ENCODE measurements at regions not wholly inside any gene's neighbourhood (a gene's known extent, or its start where the extent isn't known, plus 50 kb on each side); places are given as distances from the start of the nearest gene placed in this dataset.

- Histone ChIP-seq H3K9me3 (ENCODE audit: insufficient read depth, low read length, severe bottlenecking) (no peaks in the 10 kb centered on the region), H3K4me3 (ENCODE audit: low read depth in 1 of 2, low read length in 2 of 2) (no peak overlapping the region), H3K36me3 (ENCODE audit: insufficient read depth, low read length) (no peaks in the 10 kb centered on the region), H3K27me3 (ENCODE audit: insufficient read depth, low read length, poor library complexity) (no peaks in the 10 kb centered on the region), H4K20me1 (ENCODE audit: insufficient read depth, low read length) (no peaks in the 10 kb centered on the region), H3K4me2 (ENCODE audit: insufficient read depth, low read length) (no peak overlapping the region), H3K79me2 (ENCODE audit: insufficient read depth, low read length) (no peaks in the 10 kb centered on the region), H3K9ac (ENCODE audit: low read depth, low read length) (no peak overlapping the region), H3K4me1 (ENCODE audit: insufficient read depth, low read length) (no peaks in the 10 kb centered on the region), H3K27ac (ENCODE audit: low read length) (no peak overlapping the region), H2AFZ (ENCODE audit: low read depth, low read length) (no peak overlapping the region)
- no peak for DNase-seq
- no peak for ATAC-seq (ENCODE audit: insufficient read depth, low read depth)
- TF ChIP-seq, protein P1, sequence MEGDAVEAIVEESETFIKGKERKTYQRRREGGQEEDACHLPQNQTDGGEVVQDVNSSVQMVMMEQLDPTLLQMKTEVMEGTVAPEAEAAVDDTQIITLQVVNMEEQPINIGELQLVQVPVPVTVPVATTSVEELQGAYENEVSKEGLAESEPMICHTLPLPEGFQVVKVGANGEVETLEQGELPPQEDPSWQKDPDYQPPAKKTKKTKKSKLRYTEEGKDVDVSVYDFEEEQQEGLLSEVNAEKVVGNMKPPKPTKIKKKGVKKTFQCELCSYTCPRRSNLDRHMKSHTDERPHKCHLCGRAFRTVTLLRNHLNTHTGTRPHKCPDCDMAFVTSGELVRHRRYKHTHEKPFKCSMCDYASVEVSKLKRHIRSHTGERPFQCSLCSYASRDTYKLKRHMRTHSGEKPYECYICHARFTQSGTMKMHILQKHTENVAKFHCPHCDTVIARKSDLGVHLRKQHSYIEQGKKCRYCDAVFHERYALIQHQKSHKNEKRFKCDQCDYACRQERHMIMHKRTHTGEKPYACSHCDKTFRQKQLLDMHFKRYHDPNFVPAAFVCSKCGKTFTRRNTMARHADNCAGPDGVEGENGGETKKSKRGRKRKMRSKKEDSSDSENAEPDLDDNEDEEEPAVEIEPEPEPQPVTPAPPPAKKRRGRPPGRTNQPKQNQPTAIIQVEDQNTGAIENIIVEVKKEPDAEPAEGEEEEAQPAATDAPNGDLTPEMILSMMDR (IDR thresholded peaks at IDR 0.05; ENCODE audit: borderline replicate concordance, extremely low read depth, low read length, poor library complexity, severe bottlenecking), result no peak
- no peak for TF ChIP-seq EZH2 (IDR thresholded peaks at IDR 0.05; ENCODE audit: borderline replicate concordance, low read depth, low read length, severe bottlenecking)
Measured at GRCh38 chr1:233780049-233780448, 124.4 kb upstream of the SLC35F3 start.

DNA sequence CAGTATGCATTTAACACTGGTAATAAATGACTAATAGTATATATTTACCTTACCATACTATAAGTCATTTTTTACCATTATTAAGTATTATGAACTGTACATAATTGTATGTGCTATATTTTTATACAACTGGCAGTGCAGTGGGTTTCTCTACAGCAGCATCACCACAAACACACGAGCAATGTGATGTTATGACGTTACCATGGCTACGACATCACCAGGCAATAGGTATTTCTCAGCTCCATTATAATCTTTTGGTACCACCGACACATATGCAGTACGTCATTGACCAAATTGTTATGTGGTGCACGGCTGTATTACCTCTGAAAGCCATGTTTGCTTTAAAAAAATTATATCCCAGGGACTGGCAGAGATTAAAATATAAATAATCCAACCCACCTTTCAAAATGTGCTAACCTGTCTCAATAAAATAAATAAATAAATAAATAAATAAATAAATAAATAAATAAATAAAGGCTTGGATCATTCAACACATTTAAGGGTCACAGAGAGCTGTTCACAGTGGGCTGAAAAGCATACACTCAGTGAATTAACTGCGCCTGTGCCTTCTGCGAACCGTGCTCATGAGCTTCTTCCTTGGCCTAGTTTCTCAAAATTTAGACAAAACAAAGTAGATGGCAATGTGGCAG is 121.4 kb upstream of the SLC35F3 start:
- Histone ChIP-seq H3K9ac (ENCODE audit: low read depth, low read length) (no peak overlapping the region), H4K20me1 (ENCODE audit: insufficient read depth, low read length) (no peaks in the 10 kb centered on the region), H3K36me3 (ENCODE audit: insufficient read depth, low read length) (no peaks in the 10 kb centered on the region), H2AFZ (ENCODE audit: low read depth, low read length) (no peak overlapping the region), H3K4me1 (ENCODE audit: insufficient read depth, low read length) (no peaks in the 10 kb centered on the region), H3K4me2 (ENCODE audit: insufficient read depth, low read length) (no peak overlapping the region), H3K79me2 (ENCODE audit: insufficient read depth, low read length) (no peaks in the 10 kb centered on the region), H3K27ac (ENCODE audit: low read length) (no peak overlapping the region), H3K4me3 (ENCODE audit: low read depth in 1 of 2, low read length in 2 of 2) (no peak overlapping the region), H3K9me3 (ENCODE audit: insufficient read depth, low read length, severe bottlenecking) (no peaks in the 10 kb centered on the region), H3K27me3 (ENCODE audit: insufficient read depth, low read length, poor library complexity) (no peaks in the 10 kb centered on the region)
- ATAC-seq (ENCODE audit: insufficient read depth, low read depth) (no peak), DNase-seq (no peak)
- TF ChIP-seq, protein P1 (IDR thresholded peaks at IDR 0.05; ENCODE audit: borderline replicate concordance, extremely low read depth, low read length, poor library complexity, severe bottlenecking), result no peak
- no peak for TF ChIP-seq EZH2 (IDR thresholded peaks at IDR 0.05; ENCODE audit: borderline replicate concordance, low read depth, low read length, severe bottlenecking)

DNA sequence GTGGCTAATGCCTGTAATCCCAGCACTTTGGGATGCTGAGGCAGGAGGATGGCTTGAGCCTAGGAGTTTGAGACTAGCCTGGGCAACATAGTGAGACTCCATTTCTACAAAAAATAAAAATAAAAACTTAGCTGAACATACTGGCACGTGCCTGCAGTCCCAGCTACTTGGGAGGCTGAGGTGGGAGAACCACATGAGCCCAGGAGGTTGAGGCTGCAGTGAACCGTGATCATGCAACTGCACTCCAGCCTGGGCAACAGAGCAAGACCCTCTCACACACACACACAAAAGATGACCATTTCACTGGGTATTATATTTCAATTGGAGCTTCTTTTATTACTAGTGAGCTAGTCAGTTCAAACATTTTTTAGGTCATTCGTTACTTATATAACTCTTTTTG is 116.9 kb upstream of the SLC35F3 start:
- Histone ChIP-seq H3K9ac (ENCODE audit: low read depth, low read length) (no peak overlapping the region), H3K27ac (ENCODE audit: low read length) (no peak overlapping the region), H3K27me3 (ENCODE audit: insufficient read depth, low read length, poor library complexity) (no peaks in the 10 kb centered on the region), H3K4me1 (ENCODE audit: insufficient read depth, low read length) (no peaks in the 10 kb centered on the region), H3K4me2 (ENCODE audit: insufficient read depth, low read length) (no peak overlapping the region), H3K36me3 (ENCODE audit: insufficient read depth, low read length) (no peaks in the 10 kb centered on the region), H2AFZ (ENCODE audit: low read depth, low read length) (no peak overlapping the region), H3K9me3 (ENCODE audit: insufficient read depth, low read length, severe bottlenecking) (no peaks in the 10 kb centered on the region), H3K79me2 (ENCODE audit: insufficient read depth, low read length) (no peaks in the 10 kb centered on the region), H4K20me1 (ENCODE audit: insufficient read depth, low read length) (no peaks in the 10 kb centered on the region), H3K4me3 (ENCODE audit: low read depth in 1 of 2, low read length in 2 of 2) (no peak overlapping the region)
- ATAC-seq (ENCODE audit: insufficient read depth, low read depth) (no peak), DNase-seq (no peak)
- TF ChIP-seq EZH2 (IDR thresholded peaks at IDR 0.05; ENCODE audit: borderline replicate concordance, low read depth, low read length, severe bottlenecking), result no peak
- TF ChIP-seq, protein P1 (IDR thresholded peaks at IDR 0.05; ENCODE audit: borderline replicate concordance, extremely low read depth, low read length, poor library complexity, severe bottlenecking), result no peak
